B cell (primary cell): ENCODE measurements at regions not wholly inside any gene's neighbourhood (a gene's known extent, or its start where the extent isn't known, plus 50 kb on each side); places are given as distances from the start of the nearest gene placed in this dataset.

Experiments used
- EZH2 ChIP-seq: IDR thresholded peaks from 2 replicates; pipeline ENCODE4 v1.6.1; 2012; ENCODE audit warnings: borderline replicate concordance, low read depth, mild to moderate bottlenecking, moderate library complexity, low read length; ENCODE audit not compliant: insufficient read depth, poor library complexity, severe bottlenecking
- TF ChIP-seq, protein P1 (sequence below): fragments of 200-600 bp; IDR thresholded peaks from one replicate; pipeline ENCODE4 v1.8.0; 2022; ENCODE audit warnings: antibody characterized with exemption, mild to moderate bottlenecking

DNA sequence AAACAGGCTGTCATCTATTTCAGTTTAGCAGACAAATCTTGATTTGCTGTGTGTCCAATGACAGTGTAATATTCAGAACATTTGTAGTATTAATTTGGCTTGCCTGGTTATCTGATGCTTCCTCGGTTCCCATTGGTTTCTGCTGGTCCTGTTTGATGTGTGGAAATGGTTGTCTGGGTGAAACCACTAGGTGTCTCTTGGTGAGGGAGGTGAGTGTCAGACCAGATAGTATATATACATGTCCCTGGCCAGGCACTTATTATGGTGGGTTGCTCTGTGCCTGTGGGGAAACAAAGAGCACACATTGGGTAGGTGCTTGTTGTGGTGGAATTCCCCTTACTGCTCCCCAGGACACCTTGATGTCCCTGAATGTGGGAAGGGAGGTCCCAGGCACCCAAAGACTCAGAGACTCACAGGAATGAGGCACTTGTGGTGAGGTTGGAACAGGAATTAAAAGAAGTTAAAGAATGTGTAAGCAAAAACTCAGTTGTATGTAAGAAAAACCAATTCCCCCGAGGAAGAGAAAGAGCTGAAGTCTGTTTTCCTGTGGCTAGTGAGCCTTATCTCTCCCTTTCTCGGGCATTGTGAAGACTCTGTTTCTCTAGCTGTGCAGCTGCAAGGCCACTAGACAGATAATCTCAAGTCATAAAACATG, 1519.1 kb downstream of the BRINP3 start:
- TF ChIP-seq, protein P1, sequence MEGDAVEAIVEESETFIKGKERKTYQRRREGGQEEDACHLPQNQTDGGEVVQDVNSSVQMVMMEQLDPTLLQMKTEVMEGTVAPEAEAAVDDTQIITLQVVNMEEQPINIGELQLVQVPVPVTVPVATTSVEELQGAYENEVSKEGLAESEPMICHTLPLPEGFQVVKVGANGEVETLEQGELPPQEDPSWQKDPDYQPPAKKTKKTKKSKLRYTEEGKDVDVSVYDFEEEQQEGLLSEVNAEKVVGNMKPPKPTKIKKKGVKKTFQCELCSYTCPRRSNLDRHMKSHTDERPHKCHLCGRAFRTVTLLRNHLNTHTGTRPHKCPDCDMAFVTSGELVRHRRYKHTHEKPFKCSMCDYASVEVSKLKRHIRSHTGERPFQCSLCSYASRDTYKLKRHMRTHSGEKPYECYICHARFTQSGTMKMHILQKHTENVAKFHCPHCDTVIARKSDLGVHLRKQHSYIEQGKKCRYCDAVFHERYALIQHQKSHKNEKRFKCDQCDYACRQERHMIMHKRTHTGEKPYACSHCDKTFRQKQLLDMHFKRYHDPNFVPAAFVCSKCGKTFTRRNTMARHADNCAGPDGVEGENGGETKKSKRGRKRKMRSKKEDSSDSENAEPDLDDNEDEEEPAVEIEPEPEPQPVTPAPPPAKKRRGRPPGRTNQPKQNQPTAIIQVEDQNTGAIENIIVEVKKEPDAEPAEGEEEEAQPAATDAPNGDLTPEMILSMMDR = no peak
- TF ChIP-seq EZH2 = no peak
